H1 (cell line): ENCODE measurements at regions not wholly inside any gene's neighbourhood (a gene's known extent, or its start where the extent isn't known, plus 50 kb on each side); places are given as distances from the start of the nearest gene placed in this dataset.

Experiments
- CEBPB ChIP-seq: IDR thresholded peaks from 2 replicates; pipeline ENCODE4 v1.6.1; 2012; ENCODE audit warnings: low read depth, low read length
- EP300 ChIP-seq, 2 experiments: IDR thresholded peaks; 1 replicate in 1 of 2; 2 replicates in 1 of 2; pipeline ENCODE4 v1.6.1; 2011 to 2012; ENCODE audit warnings: low read depth in 2 of 2, low read length in 2 of 2, mild to moderate bottlenecking in 2 of 2, borderline replicate concordance in 1 of 2, inconsistent platforms in 1 of 2, moderate library complexity in 1 of 2
- MAFK ChIP-seq: IDR thresholded peaks from 2 replicates; pipeline ENCODE4 v1.6.1; 2012; ENCODE audit warnings: low read depth, mild to moderate bottlenecking, improper control_type of control experiment, low read length
- RFX5 ChIP-seq: IDR thresholded peaks from 2 replicates; pipeline ENCODE4 v1.6.1; 2011; ENCODE audit warnings: low read depth, low read length, improper control_type of control experiment, borderline replicate concordance
- SIX5 ChIP-seq: IDR thresholded peaks from 2 replicates; pipeline ENCODE4 v1.6.1; 2011; ENCODE audit warnings: mild to moderate bottlenecking, low read depth, low read length
- SP1 ChIP-seq: IDR thresholded peaks from 2 replicates; pipeline ENCODE4 v1.6.1; 2011; ENCODE audit warnings: low read depth, low read length
- TCF12 ChIP-seq: IDR thresholded peaks from 2 replicates; pipeline ENCODE4 v1.6.1; 2011; ENCODE audit warnings: low read depth, mild to moderate bottlenecking, low read length
- TF ChIP-seq, protein P1 (sequence below), 3 experiments: IDR thresholded peaks; 1 replicate in 2 of 3; 2 replicates in 1 of 3; pipeline versions ENCODE4 v1.5.1 to v1.6.1; 2011; ENCODE audit warnings: low read length in 3 of 3, mild to moderate bottlenecking in 3 of 3, inconsistent platforms in 2 of 3, low read depth in 1 of 3, moderate library complexity in 1 of 3; ENCODE audit not compliant: insufficient read depth in 1 of 3; ENCODE audit errors: control extremely low read depth in 1 of 3

DNA sequence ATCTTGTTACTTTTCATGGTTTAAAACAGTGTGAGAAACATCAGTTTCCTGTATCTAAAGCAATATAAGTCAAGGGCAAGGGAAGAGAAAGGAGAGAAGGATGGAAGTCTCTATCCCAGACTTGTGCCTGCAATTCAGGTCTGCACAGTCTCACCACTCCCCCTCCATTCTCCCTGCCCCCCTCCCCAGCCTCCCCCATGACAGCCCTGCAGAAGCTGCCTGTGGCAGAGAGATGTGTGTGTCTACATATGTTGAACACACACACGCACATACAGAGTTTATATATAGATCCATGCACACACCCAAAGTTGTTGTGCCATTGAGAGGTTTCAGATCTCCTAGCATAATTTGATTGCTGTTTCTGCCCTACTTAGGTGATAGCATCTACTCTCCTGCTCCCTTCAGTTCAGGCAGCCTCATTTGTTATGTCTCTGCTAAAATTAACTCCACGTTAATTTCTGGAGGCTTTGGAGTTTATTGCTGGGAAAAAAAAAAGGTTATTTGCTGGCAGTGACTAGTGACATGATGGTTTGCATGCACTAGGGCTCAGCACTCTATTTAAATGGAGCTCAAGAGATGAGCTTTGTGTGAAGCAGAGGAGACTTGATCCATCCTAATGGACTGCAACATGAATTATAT lies 124.9 kb upstream of the SMYD2 start:
- TF ChIP-seq, protein P1, sequence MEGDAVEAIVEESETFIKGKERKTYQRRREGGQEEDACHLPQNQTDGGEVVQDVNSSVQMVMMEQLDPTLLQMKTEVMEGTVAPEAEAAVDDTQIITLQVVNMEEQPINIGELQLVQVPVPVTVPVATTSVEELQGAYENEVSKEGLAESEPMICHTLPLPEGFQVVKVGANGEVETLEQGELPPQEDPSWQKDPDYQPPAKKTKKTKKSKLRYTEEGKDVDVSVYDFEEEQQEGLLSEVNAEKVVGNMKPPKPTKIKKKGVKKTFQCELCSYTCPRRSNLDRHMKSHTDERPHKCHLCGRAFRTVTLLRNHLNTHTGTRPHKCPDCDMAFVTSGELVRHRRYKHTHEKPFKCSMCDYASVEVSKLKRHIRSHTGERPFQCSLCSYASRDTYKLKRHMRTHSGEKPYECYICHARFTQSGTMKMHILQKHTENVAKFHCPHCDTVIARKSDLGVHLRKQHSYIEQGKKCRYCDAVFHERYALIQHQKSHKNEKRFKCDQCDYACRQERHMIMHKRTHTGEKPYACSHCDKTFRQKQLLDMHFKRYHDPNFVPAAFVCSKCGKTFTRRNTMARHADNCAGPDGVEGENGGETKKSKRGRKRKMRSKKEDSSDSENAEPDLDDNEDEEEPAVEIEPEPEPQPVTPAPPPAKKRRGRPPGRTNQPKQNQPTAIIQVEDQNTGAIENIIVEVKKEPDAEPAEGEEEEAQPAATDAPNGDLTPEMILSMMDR (IDR thresholded peaks at IDR 0.05; ENCODE audit: control extremely low read depth in 1 of 3, insufficient read depth in 1 of 3, low read depth in 1 of 3, low read length in 3 of 3): no peak
- TF ChIP-seq TCF12: no peak
- TF ChIP-seq EP300 (IDR thresholded peaks at IDR 0.05; ENCODE audit: borderline replicate concordance in 1 of 2, low read depth in 2 of 2, low read length in 2 of 2): no peak
- TF ChIP-seq RFX5: no peak
- TF ChIP-seq CEBPB: no peak
- no peak for TF ChIP-seq SIX5
- TF ChIP-seq SP1: no peak
- no peak for TF ChIP-seq MAFK
